ENCODE measurements at regions not wholly inside any gene's neighbourhood (a gene's known extent, or its start where the extent isn't known, plus 50 kb on each side); places are given as distances from the start of the nearest gene placed in this dataset.

- peaks cover 9% of the 10 kb centered on the region for H3K27me3 Mint-ChIP-seq (ENCODE audit: insufficient read depth)
- H3K27ac Mint-ChIP-seq, result no peak overlapping the region
- H3K4me1 Mint-ChIP-seq (ENCODE audit: low read depth), result no peaks in the 10 kb centered on the region
- H3K36me3 Mint-ChIP-seq (ENCODE audit: low read depth), result no peaks in the 10 kb centered on the region
- no peak for DNase-seq (ENCODE audit: low spot score)
- intact Hi-C loops (cut with micrococcal nuclease), result no loop called here
- H3K9me3 Mint-ChIP-seq, result no peaks in the 10 kb centered on the region
- no peak overlapping the region for H3K4me3 Mint-ChIP-seq
Observed at GRCh38 chr3:11089931-11090330, 64.4 kb upstream of the HRH1 start.

GRCh38 chr3:11090551-11090950, 63.7 kb upstream of the HRH1 start:
- Mint-ChIP-seq H3K27ac (no peak overlapping the region), H3K4me1 (ENCODE audit: low read depth) (no peaks in the 10 kb centered on the region), H3K27me3 (ENCODE audit: insufficient read depth) (peaks cover 9% of the 10 kb centered on the region), H3K4me3 (no peak overlapping the region), H3K9me3 (no peaks in the 10 kb centered on the region), H3K36me3 (ENCODE audit: low read depth) (no peaks in the 10 kb centered on the region)
- intact Hi-C loops (cut with micrococcal nuclease), result no loop called here
- DNase-seq (ENCODE audit: low spot score), result no peak

- peaks cover 7% of the 10 kb centered on the region for H3K27me3 Mint-ChIP-seq (ENCODE audit: insufficient read depth)
- intact Hi-C loops (cut with micrococcal nuclease), result no loop called here
- DNase-seq (ENCODE audit: low spot score), result no peak
- no peak overlapping the region for H3K27ac Mint-ChIP-seq
- no peaks in the 10 kb centered on the region for H3K9me3 Mint-ChIP-seq
- H3K4me1 Mint-ChIP-seq (ENCODE audit: low read depth), result peaks cover 4% of the 10 kb centered on the region
- no peak overlapping the region for H3K4me3 Mint-ChIP-seq
- no peaks in the 10 kb centered on the region for H3K36me3 Mint-ChIP-seq (ENCODE audit: low read depth)
Observed at GRCh38 chr3:11091088-11091590, 63.2 kb upstream of the HRH1 start.

- Mint-ChIP-seq H3K27me3 (ENCODE audit: insufficient read depth) (peaks cover 5% of the 10 kb centered on the region), H3K9me3 (no peaks in the 10 kb centered on the region), H3K4me1 (ENCODE audit: low read depth) (peaks cover 11% of the 10 kb centered on the region), H3K27ac (no peak overlapping the region), H3K4me3 (no peak overlapping the region), H3K36me3 (ENCODE audit: low read depth) (no peaks in the 10 kb centered on the region)
- no peak for DNase-seq (ENCODE audit: low spot score)
- intact Hi-C loops (cut with micrococcal nuclease), result no loop called here
Observed at GRCh38 chr3:11091791-11092190, 62.5 kb upstream of the HRH1 start.

- no peaks in the 10 kb centered on the region for H3K9me3 Mint-ChIP-seq
- no peak for DNase-seq (ENCODE audit: low spot score)
- H3K27ac Mint-ChIP-seq, result no peak overlapping the region
- intact Hi-C loops (cut with micrococcal nuclease), result no loop called here
- H3K36me3 Mint-ChIP-seq (ENCODE audit: low read depth), result no peaks in the 10 kb centered on the region
- peaks cover 7% of the 10 kb centered on the region for H3K27me3 Mint-ChIP-seq (ENCODE audit: insufficient read depth)
- no peak overlapping the region for H3K4me3 Mint-ChIP-seq
- peaks cover 21% of the 10 kb centered on the region for H3K4me1 Mint-ChIP-seq (ENCODE audit: low read depth)
Observed at GRCh38 chr3:11093823-11094340, 60.4 kb upstream of the HRH1 start.

- Mint-ChIP-seq H3K27ac (no peak overlapping the region), H3K9me3 (no peaks in the 10 kb centered on the region), H3K4me3 (peak overlapping the region; percentile 8), H3K4me1 (ENCODE audit: low read depth) (peaks cover 21% of the 10 kb centered on the region), H3K36me3 (ENCODE audit: low read depth) (no peaks in the 10 kb centered on the region), H3K27me3 (ENCODE audit: insufficient read depth) (peaks cover 5% of the 10 kb centered on the region)
- intact Hi-C loops (cut with micrococcal nuclease), result loop anchor here (2.0 kb wide), 1 partner anchor 33 kb away; no protein-coding TSS in a partner anchor
- DNase-seq (ENCODE audit: low spot score), result no peak
Observed at GRCh38 chr3:11095932-11096265, 58.4 kb upstream of the HRH1 start.

- intact Hi-C loops (cut with micrococcal nuclease), result loop anchor here (2.0 kb wide), 1 partner anchor 32 kb away; no protein-coding TSS in a partner anchor
- Mint-ChIP-seq H3K9me3 (no peaks in the 10 kb centered on the region), H3K4me1 (ENCODE audit: low read depth) (peaks cover 21% of the 10 kb centered on the region), H3K27ac (no peak overlapping the region), H3K4me3 (peak overlapping the region; percentile 8), H3K27me3 (ENCODE audit: insufficient read depth) (peaks cover 5% of the 10 kb centered on the region), H3K36me3 (ENCODE audit: low read depth) (no peaks in the 10 kb centered on the region)
- DNase-seq (ENCODE audit: low spot score), result peak; percentile 39
Observed at GRCh38 chr3:11096266-11097139, 57.8 kb upstream of the HRH1 start.

GRCh38 chr3:11099306-11099705, 55.0 kb upstream of the HRH1 start:
- H3K4me3 Mint-ChIP-seq, result no peak overlapping the region

More at GRCh38 chr3:11099306-11099705, 55.0 kb upstream of the HRH1 start:
- peaks cover 11% of the 10 kb centered on the region for H3K27me3 Mint-ChIP-seq (ENCODE audit: insufficient read depth)
- no peaks in the 10 kb centered on the region for H3K36me3 Mint-ChIP-seq (ENCODE audit: low read depth)
- intact Hi-C loops (cut with micrococcal nuclease), result no loop called here
- DNase-seq (ENCODE audit: low spot score), result no peak
- peaks cover 21% of the 10 kb centered on the region for H3K4me1 Mint-ChIP-seq (ENCODE audit: low read depth)
- H3K9me3 Mint-ChIP-seq, result peaks cover 3% of the 10 kb centered on the region
- H3K27ac Mint-ChIP-seq, result no peak overlapping the region
